MM.1S (cell line): ENCODE measurements at regions not wholly inside any gene's neighbourhood (a gene's known extent, or its start where the extent isn't known, plus 50 kb on each side); places are given as distances from the start of the nearest gene placed in this dataset.

Experiments used
- EZH2 ChIP-seq: fragments of 300-600 bp; sonication (generic); optimal IDR thresholded peaks from 2 replicates; pipeline ENCODE3; 2017; ENCODE audit warnings: low read depth, mild to moderate bottlenecking, antibody characterized with exemption, low read length, mixed read lengths
- EZH2phosphoT487 ChIP-seq: fragments of 300-600 bp; sonication (generic); IDR thresholded peaks from 2 replicates; pipeline ENCODE4 v1.6.1; 2018; ENCODE audit warnings: antibody characterized with exemption, low read length
- TF ChIP-seq, protein P1 (sequence below): fragments of 300-600 bp; sonication (generic); IDR thresholded peaks from 2 replicates; pipeline ENCODE4 v1.5.1; 2016; ENCODE audit warnings: antibody characterized with exemption, low read length, mixed read lengths

GRCh38 chr1:83547901-83548300, 451.0 kb downstream of the TTLL7 start:
- TF ChIP-seq, protein P1, sequence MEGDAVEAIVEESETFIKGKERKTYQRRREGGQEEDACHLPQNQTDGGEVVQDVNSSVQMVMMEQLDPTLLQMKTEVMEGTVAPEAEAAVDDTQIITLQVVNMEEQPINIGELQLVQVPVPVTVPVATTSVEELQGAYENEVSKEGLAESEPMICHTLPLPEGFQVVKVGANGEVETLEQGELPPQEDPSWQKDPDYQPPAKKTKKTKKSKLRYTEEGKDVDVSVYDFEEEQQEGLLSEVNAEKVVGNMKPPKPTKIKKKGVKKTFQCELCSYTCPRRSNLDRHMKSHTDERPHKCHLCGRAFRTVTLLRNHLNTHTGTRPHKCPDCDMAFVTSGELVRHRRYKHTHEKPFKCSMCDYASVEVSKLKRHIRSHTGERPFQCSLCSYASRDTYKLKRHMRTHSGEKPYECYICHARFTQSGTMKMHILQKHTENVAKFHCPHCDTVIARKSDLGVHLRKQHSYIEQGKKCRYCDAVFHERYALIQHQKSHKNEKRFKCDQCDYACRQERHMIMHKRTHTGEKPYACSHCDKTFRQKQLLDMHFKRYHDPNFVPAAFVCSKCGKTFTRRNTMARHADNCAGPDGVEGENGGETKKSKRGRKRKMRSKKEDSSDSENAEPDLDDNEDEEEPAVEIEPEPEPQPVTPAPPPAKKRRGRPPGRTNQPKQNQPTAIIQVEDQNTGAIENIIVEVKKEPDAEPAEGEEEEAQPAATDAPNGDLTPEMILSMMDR = no peak
- TF ChIP-seq EZH2 = no peak
- no peak for TF ChIP-seq EZH2phosphoT487
